Keratinocyte (primary cell): ENCODE measurements at regions not wholly inside any gene's neighbourhood (a gene's known extent, or its start where the extent isn't known, plus 50 kb on each side); places are given as distances from the start of the nearest gene placed in this dataset.

Source experiments
- DNase-seq: peaks from one replicate; pipeline ENCODE4 v3.0.0-alpha.2; 2011; ENCODE audit warnings: low read depth, missing footprints, low spot score
- FAIRE-seq: peaks from 2 replicates; lab custom pipeline; 2011; peaks lifted over from hg19 to GRCh38; lab: Jason Lieb, UNC
- H2AFZ ChIP-seq: 2 replicates; pipeline ENCODE4 v1.6.0; 2012; ENCODE audit warnings: low read length, control low read depth, inconsistent platforms; ENCODE audit not compliant: control insufficient read depth
- H3K27ac ChIP-seq: 2 replicates; pipeline ENCODE4 v1.5.1; 2011; ENCODE audit warnings: low read length; ENCODE audit not compliant: control insufficient read depth, insufficient read depth
- H3K27me3 ChIP-seq: 3 replicates; pipeline ENCODE4 v1.6.0; 2011; ENCODE audit warnings: low read length; ENCODE audit not compliant: control insufficient read depth, insufficient read depth; ENCODE audit errors: extremely low read depth
- H3K36me3 ChIP-seq, 2 experiments: 2 replicates in 1 of 2; 3 replicates in 1 of 2; pipeline ENCODE4 v1.5.1; 2011; ENCODE audit warnings: low read length in 2 of 2, mild to moderate bottlenecking in 1 of 2; ENCODE audit not compliant: control insufficient read depth in 2 of 2, insufficient read depth in 2 of 2; ENCODE audit errors: extremely low read depth in 1 of 2
- H3K4me1 ChIP-seq: 3 replicates; pipeline ENCODE4 v1.5.1; 2011; ENCODE audit warnings: low read length; ENCODE audit not compliant: control insufficient read depth, insufficient read depth; ENCODE audit errors: extremely low read depth
- H3K4me2 ChIP-seq: 3 replicates; pipeline ENCODE4 v1.6.0; 2011; ENCODE audit warnings: low read depth, low read length; ENCODE audit not compliant: control insufficient read depth, insufficient read depth; ENCODE audit errors: extremely low read depth
- H3K4me3 ChIP-seq, 3 experiments: fragments of 200-600 bp in 1 of 3; sonication (generic) in 1 of 3; 2 replicates in 2 of 3; 3 replicates in 1 of 3; pipeline ENCODE4 v1.5.1; 2011 to 2016; ENCODE audit warnings: low read length in 3 of 3, mild to moderate bottlenecking in 3 of 3, control low read depth in 2 of 3, inconsistent platforms in 1 of 3, low read depth in 1 of 3, mixed read lengths in 1 of 3, mixed run types in 1 of 3, moderate library complexity in 1 of 3; ENCODE audit not compliant: control insufficient read depth in 2 of 3, insufficient read depth in 2 of 3; ENCODE audit errors: extremely low read depth in 1 of 3
- H3K79me2 ChIP-seq: 2 replicates; pipeline ENCODE4 v1.6.0; 2012; ENCODE audit warnings: low read length; ENCODE audit not compliant: control insufficient read depth, insufficient read depth
- H3K9ac ChIP-seq: 3 replicates; pipeline ENCODE4 v1.6.0; 2011; ENCODE audit warnings: low read length; ENCODE audit not compliant: control insufficient read depth, insufficient read depth; ENCODE audit errors: extremely low read depth
- H3K9me1 ChIP-seq: 3 replicates; pipeline ENCODE4 v1.6.0; 2011; ENCODE audit warnings: low read length; ENCODE audit not compliant: control insufficient read depth, insufficient read depth; ENCODE audit errors: extremely low read depth
- H3K9me3 ChIP-seq: 2 replicates; pipeline ENCODE4 v1.5.1; 2012; ENCODE audit warnings: low read depth, low read length; ENCODE audit not compliant: control insufficient read depth
- H4K20me1 ChIP-seq: 3 replicates; pipeline ENCODE4 v1.6.0; 2011; ENCODE audit warnings: low read length; ENCODE audit not compliant: control insufficient read depth, insufficient read depth; ENCODE audit errors: extremely low read depth
- EZH2 ChIP-seq: IDR thresholded peaks from one replicate; pipeline ENCODE4 v1.6.1; 2012; ENCODE audit warnings: inconsistent platforms, mild to moderate bottlenecking, low read length, moderate library complexity
- dilution Hi-C: fragments of 300-500 bp; cut with MboI; formaldehyde crosslinking; loops from one replicate; pipeline ENCODE4 v1.7.0; 2020; ENCODE audit warnings: low sequenced_read_pairs; ENCODE audit not compliant: extremely low pct_ligation_motif_present
- TF ChIP-seq, protein P1 (sequence below), 3 experiments: IDR thresholded peaks in 1 of 3; conservative IDR thresholded peaks in 1 of 3; optimal IDR thresholded peaks in 1 of 3; 2 replicates in 2 of 3; 3 replicates in 1 of 3; pipeline versions ENCODE3 to v1.5.1; 2011; ENCODE audit warnings: low read length in 3 of 3, mild to moderate bottlenecking in 3 of 3, moderate library complexity in 2 of 3, control low read depth in 1 of 3, inconsistent platforms in 1 of 3; ENCODE audit not compliant: insufficient read depth in 2 of 3; ENCODE audit errors: extremely low read depth in 1 of 3

DNA sequence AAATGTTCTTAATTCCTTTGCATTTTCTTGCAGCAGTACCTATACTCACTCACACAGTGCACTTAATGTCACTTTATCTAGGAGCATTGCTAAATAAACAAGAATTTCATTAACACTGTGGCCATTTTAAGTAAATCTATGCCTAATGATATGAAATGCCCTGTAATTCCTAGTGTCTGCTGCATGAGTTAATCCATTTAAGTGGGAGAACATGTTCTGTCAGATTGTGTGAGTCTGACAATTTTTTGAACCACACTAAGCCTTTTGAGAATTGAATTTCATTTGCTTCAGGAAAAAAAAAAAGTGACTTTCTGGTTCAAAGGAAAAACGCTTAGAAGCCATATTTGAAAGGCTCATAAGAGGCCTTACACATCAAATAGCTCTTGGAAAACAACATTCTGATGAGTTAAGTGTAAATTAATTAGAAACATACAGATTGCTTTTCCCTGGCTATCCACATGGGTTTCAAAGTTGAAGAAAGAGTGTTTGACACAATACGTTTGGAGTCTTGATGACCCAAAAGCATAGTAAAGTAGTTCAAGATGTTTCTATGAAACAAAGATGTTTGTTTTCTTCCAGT is 446.7 kb upstream of the GRAMD2B start:
- Histone ChIP-seq H4K20me1 (no peaks in the 10 kb centered on the region), H2AFZ (no peak overlapping the region)
- dilution Hi-C loops = no loop called here

DNA sequence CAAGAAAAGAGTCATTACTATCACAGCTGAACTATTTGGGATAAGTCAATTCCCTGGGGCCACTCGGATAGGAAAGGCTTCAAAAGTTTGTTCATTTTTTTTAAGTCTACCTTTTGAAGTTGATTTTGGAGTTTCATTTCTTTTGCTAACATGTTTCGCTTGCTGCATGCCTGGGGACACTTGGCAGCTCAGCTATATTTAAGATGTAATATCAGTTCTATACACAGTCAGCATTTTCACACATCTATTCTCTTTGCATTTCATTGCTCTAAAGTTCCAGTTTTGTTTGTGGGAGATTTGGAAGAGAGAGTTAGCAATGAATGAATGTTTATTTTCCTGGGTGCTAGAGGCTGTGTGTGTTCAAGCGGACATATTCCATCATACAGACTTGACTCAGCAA is 445.2 kb upstream of the GRAMD2B start:
- H4K20me1 ChIP-seq = no peaks in the 10 kb centered on the region
- H3K27me3 ChIP-seq = no peaks in the 10 kb centered on the region
- TF ChIP-seq, protein P1, sequence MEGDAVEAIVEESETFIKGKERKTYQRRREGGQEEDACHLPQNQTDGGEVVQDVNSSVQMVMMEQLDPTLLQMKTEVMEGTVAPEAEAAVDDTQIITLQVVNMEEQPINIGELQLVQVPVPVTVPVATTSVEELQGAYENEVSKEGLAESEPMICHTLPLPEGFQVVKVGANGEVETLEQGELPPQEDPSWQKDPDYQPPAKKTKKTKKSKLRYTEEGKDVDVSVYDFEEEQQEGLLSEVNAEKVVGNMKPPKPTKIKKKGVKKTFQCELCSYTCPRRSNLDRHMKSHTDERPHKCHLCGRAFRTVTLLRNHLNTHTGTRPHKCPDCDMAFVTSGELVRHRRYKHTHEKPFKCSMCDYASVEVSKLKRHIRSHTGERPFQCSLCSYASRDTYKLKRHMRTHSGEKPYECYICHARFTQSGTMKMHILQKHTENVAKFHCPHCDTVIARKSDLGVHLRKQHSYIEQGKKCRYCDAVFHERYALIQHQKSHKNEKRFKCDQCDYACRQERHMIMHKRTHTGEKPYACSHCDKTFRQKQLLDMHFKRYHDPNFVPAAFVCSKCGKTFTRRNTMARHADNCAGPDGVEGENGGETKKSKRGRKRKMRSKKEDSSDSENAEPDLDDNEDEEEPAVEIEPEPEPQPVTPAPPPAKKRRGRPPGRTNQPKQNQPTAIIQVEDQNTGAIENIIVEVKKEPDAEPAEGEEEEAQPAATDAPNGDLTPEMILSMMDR (optimal IDR thresholded peaks at IDR 0.05 in 1 of 3, IDR thresholded peaks at IDR 0.05 in 1 of 3, conservative IDR thresholded peaks at IDR 0.05 in 1 of 3; ENCODE audit: extremely low read depth in 1 of 3, insufficient read depth in 2 of 3, low read length in 3 of 3) = no peak
- TF ChIP-seq EZH2 = no peak
- no peaks in the 10 kb centered on the region for H3K9me3 ChIP-seq
- no peak overlapping the region for H2AFZ ChIP-seq
- H3K4me1 ChIP-seq = no peaks in the 10 kb centered on the region
- no peak for FAIRE-seq
- dilution Hi-C loops = no loop called here
- H3K9ac ChIP-seq = no peak overlapping the region
- H3K4me2 ChIP-seq = no peak overlapping the region
- no peaks in the 10 kb centered on the region for H3K79me2 ChIP-seq
- no peak overlapping the region for H3K4me3 ChIP-seq
- H3K27ac ChIP-seq = no peak overlapping the region
- no peaks in the 10 kb centered on the region for H3K9me1 ChIP-seq
- H3K36me3 ChIP-seq = no peaks in the 10 kb centered on the region
- no peak for DNase-seq

More for the DNA sequence above, 446.7 kb upstream of the GRAMD2B start:
- Histone ChIP-seq H3K79me2 (no peaks in the 10 kb centered on the region), H3K36me3 (no peaks in the 10 kb centered on the region), H3K4me1 (no peaks in the 10 kb centered on the region), H3K9ac (no peak overlapping the region), H3K27me3 (no peaks in the 10 kb centered on the region), H3K9me3 (no peaks in the 10 kb centered on the region), H3K4me2 (no peak overlapping the region), H3K9me1 (no peaks in the 10 kb centered on the region), H3K4me3 (no peak overlapping the region), H3K27ac (no peak overlapping the region)
- FAIRE-seq (no peak), DNase-seq (no peak)
- TF ChIP-seq, protein P1 (optimal IDR thresholded peaks at IDR 0.05 in 1 of 3, IDR thresholded peaks at IDR 0.05 in 1 of 3, conservative IDR thresholded peaks at IDR 0.05 in 1 of 3; ENCODE audit: extremely low read depth in 1 of 3, insufficient read depth in 2 of 3, low read length in 3 of 3) = no peak
- TF ChIP-seq EZH2 = no peak
